Tibial artery (tissue), 4 donors: ENCODE measurements at regions not wholly inside any gene's neighbourhood (a gene's known extent, or its start where the extent isn't known, plus 50 kb on each side); places are given as distances from the start of the nearest gene placed in this dataset.
"Not testable (repeated sequence)": the region's sequence is repeated elsewhere in the genome, so short reads cannot be mapped to it uniquely, and the experiment has no call there.

Source experiments
- DNase-seq, 2 donors: peaks; one replicate each; pipeline ENCODE4 v3.0.0-alpha.2; 2019
- H3K27ac ChIP-seq, 2 donors: fragments of 200-600 bp; sonication (generic) in 1 of 2; 1 replicate in 1 of 2; 2 replicates in 1 of 2; pipeline ENCODE4 v1.5.1; 2018 to 2019; ENCODE audit warnings: mild to moderate bottlenecking in 1 of 2
- H3K27me3 ChIP-seq, 2 donors: fragments of 200-600 bp; sonication (generic) in 1 of 2; one replicate each; pipeline versions ENCODE4 v1.5.1 to v1.6.0; 2016 to 2019
- H3K36me3 ChIP-seq, 3 donors: fragments of 200-600 bp; sonication (generic) in 2 of 3; one replicate each; pipeline ENCODE4 v1.5.1; 2016 to 2019; ENCODE audit warnings: mild to moderate bottlenecking in 2 of 3
- H3K4me1 ChIP-seq, 4 donors: fragments of 200-600 bp; sonication (generic) in 2 of 4; 1 replicate in 3 of 4; 2 replicates in 1 of 4; pipeline ENCODE4 v1.5.1; 2016 to 2019
- H3K4me3 ChIP-seq, 2 donors: fragments of 200-600 bp; sonication (generic) in 1 of 2; 1 replicate in 1 of 2; 2 replicates in 1 of 2; pipeline ENCODE4 v1.5.1; 2018 to 2019; ENCODE audit warnings: mild to moderate bottlenecking in 2 of 2
- H3K9me3 ChIP-seq, 3 donors: fragments of 200-600 bp; sonication (generic) in 1 of 3; one replicate each; pipeline ENCODE4 v1.5.1; 2016 to 2019
- CTCF ChIP-seq, 2 experiments: fragments of 200-600 bp in 1 of 2; fragments of 450-650 bp in 1 of 2; IDR thresholded peaks; one replicate each; pipeline ENCODE4 v1.5.1; 2017 to 2019; ENCODE audit warnings: antibody characterized with exemption in 2 of 2, mild to moderate bottlenecking in 1 of 2, moderate library complexity in 1 of 2
- intact Hi-C: fragments of 100-400 bp; cut with DNase I; formaldehyde crosslinking; loops from one replicate; pipeline ENCODE4 v1.15.0; 2023; ENCODE audit warnings: low total_unique reads

GRCh38 chr6:51137777-51138176, 319.1 kb downstream of the TFAP2B start:
- Histone ChIP-seq H3K4me3 (no peak overlapping the region), H3K27ac (no peak overlapping the region), H3K4me1 (no peaks in the 10 kb centered on the region), H3K9me3 (no peaks in the 10 kb centered on the region), H3K27me3 (no peaks in the 10 kb centered on the region), H3K36me3 (no peaks in the 10 kb centered on the region)
- no peak for TF ChIP-seq CTCF (IDR thresholded peaks at IDR 0.05)
- DNase-seq, result no peak
- intact Hi-C loops, result no loop called here

GRCh38 chr6:51139950-51140385, 321.3 kb downstream of the TFAP2B start:
- Histone ChIP-seq H3K27ac (no peak overlapping the region), H3K27me3 (no peaks in the 10 kb centered on the region), H3K4me3 (no peak overlapping the region), H3K9me3 (no peaks in the 10 kb centered on the region), H3K4me1 (no peaks in the 10 kb centered on the region), H3K36me3 (no peaks in the 10 kb centered on the region)
- DNase-seq, result no peak
- no peak for TF ChIP-seq CTCF (IDR thresholded peaks at IDR 0.05)
- intact Hi-C loops, result no loop called here

GRCh38 chr6:51141080-51141479, 322.4 kb downstream of the TFAP2B start:
- TF ChIP-seq CTCF (IDR thresholded peaks at IDR 0.05), result no peak
- intact Hi-C loops, result no loop called here
- Histone ChIP-seq H3K27me3 (no peaks in the 10 kb centered on the region), H3K36me3 (no peaks in the 10 kb centered on the region), H3K9me3 (no peaks in the 10 kb centered on the region), H3K4me3 (no peak overlapping the region), H3K4me1 (no peaks in the 10 kb centered on the region), H3K27ac (no peak overlapping the region)
- no peak for DNase-seq

- Histone ChIP-seq H3K4me3 (no peak overlapping the region), H3K9me3 (no peaks in the 10 kb centered on the region), H3K4me1 (no peaks in the 10 kb centered on the region), H3K27me3 (no peaks in the 10 kb centered on the region), H3K27ac (no peak overlapping the region), H3K36me3 (no peaks in the 10 kb centered on the region)
- intact Hi-C loops, result no loop called here
- no peak for DNase-seq
- TF ChIP-seq CTCF (IDR thresholded peaks at IDR 0.05), result no peak
Observed at GRCh38 chr6:51147756-51148155, 329.1 kb downstream of the TFAP2B start.

GRCh38 chr6:51152594-51152993, 333.9 kb downstream of the TFAP2B start:
- no peaks in the 10 kb centered on the region for H3K36me3 ChIP-seq
- no peak for DNase-seq
- intact Hi-C loops, result no loop called here
- no peak overlapping the region for H3K4me3 ChIP-seq
- H3K27me3 ChIP-seq, result no peaks in the 10 kb centered on the region
- no peaks in the 10 kb centered on the region for H3K4me1 ChIP-seq
- TF ChIP-seq CTCF (IDR thresholded peaks at IDR 0.05), result no peak
- no peak overlapping the region for H3K27ac ChIP-seq
- no peaks in the 10 kb centered on the region for H3K9me3 ChIP-seq

GRCh38 chr6:51153109-51153508, 334.4 kb downstream of the TFAP2B start:
- no peaks in the 10 kb centered on the region for H3K36me3 ChIP-seq
- H3K27ac ChIP-seq, result no peak overlapping the region
- H3K9me3 ChIP-seq, result no peaks in the 10 kb centered on the region
- TF ChIP-seq CTCF (IDR thresholded peaks at IDR 0.05), result no peak
- no peaks in the 10 kb centered on the region for H3K4me1 ChIP-seq
- H3K4me3 ChIP-seq, result no peak overlapping the region
- DNase-seq, result no peak
- no peaks in the 10 kb centered on the region for H3K27me3 ChIP-seq
- intact Hi-C loops, result no loop called here

GRCh38 chr6:51154925-51155324, 336.3 kb downstream of the TFAP2B start:
- H3K4me1 ChIP-seq, intact Hi-C loops, H3K4me3 ChIP-seq, H3K9me3 ChIP-seq, DNase-seq, H3K36me3 ChIP-seq, H3K27ac ChIP-seq, H3K27me3 ChIP-seq: not testable (repeated sequence)

DNA sequence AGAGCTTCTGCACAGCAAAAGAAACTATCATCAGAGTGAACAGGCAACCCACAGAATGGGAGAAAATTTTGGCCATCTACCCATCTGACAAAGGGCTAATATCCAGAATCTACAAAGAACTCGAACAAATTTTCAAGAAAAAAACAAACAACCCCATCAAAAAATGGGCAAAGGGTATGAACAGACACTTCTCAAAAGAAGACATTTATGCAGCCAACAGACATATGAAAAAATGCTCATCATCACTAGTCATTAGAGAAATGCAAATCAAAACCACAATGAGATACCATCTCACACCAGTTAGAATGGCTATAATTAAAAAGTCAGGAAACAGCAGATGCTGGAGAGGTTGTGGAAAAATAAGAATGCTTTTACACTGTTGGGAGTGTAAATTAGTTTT, 340.6 kb downstream of the TFAP2B start:
- H3K27ac ChIP-seq, H3K36me3 ChIP-seq, H3K4me3 ChIP-seq, H3K4me1 ChIP-seq, H3K9me3 ChIP-seq, intact Hi-C loops, DNase-seq, H3K27me3 ChIP-seq: not testable (repeated sequence)
